ENCODE measurements at regions not wholly inside any gene's neighbourhood (a gene's known extent, or its start where the extent isn't known, plus 50 kb on each side); places are given as distances from the start of the nearest gene placed in this dataset.

GRCh38 chr9:129459547-129460322 is 161.2 kb downstream of the C9orf50 start:
- TF ChIP-seq POLR2AphosphoS5 (IDR thresholded peaks at IDR 0.05), result no peak
- TF ChIP-seq, protein P1, sequence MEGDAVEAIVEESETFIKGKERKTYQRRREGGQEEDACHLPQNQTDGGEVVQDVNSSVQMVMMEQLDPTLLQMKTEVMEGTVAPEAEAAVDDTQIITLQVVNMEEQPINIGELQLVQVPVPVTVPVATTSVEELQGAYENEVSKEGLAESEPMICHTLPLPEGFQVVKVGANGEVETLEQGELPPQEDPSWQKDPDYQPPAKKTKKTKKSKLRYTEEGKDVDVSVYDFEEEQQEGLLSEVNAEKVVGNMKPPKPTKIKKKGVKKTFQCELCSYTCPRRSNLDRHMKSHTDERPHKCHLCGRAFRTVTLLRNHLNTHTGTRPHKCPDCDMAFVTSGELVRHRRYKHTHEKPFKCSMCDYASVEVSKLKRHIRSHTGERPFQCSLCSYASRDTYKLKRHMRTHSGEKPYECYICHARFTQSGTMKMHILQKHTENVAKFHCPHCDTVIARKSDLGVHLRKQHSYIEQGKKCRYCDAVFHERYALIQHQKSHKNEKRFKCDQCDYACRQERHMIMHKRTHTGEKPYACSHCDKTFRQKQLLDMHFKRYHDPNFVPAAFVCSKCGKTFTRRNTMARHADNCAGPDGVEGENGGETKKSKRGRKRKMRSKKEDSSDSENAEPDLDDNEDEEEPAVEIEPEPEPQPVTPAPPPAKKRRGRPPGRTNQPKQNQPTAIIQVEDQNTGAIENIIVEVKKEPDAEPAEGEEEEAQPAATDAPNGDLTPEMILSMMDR (IDR thresholded peaks at IDR 0.05), result no peak
- no peak for TF ChIP-seq EP300 (IDR thresholded peaks at IDR 0.05)
